GM13976 (cell line): ENCODE measurements at regions not wholly inside any gene's neighbourhood (a gene's known extent, or its start where the extent isn't known, plus 50 kb on each side); places are given as distances from the start of the nearest gene placed in this dataset.
A peak's percentile ranks its signal among the peaks of the same experiment; 100 is the strongest.
"Not testable (repeated sequence)": the region's sequence is repeated elsewhere in the genome, so short reads cannot be mapped to it uniquely, and the experiment has no call there.

Experiments
- DNase-seq: peaks from one replicate; pipeline ENCODE4 v3.0.0; 2012; ENCODE audit warnings: low spot score
- CTCF ChIP-seq: IDR thresholded peaks from 2 replicates; pipeline ENCODE4 v1.5.1; 2012; ENCODE audit warnings: borderline replicate concordance, mild to moderate bottlenecking; ENCODE audit not compliant: insufficient read depth; ENCODE audit errors: extremely low read depth, missing control alignments, control extremely low read depth
- in situ Hi-C: fragments of 300-500 bp; cut with MboI; formaldehyde crosslinking; loops from one replicate; pipeline ENCODE4 v1.12.0; 2022; ENCODE audit warnings: low sequenced_read_pairs, mixed read lengths, inconsistent platforms; ENCODE audit not compliant: unreplicated experiment

GRCh38 chrX:35351795-35352483 lies 409.3 kb downstream of the FAM47B start:
- no peak for DNase-seq
- no peak for TF ChIP-seq CTCF
- in situ Hi-C loops = no loop called here

- in situ Hi-C loops = no loop called here
- no peak for TF ChIP-seq CTCF
- DNase-seq = no peak
These were observed 415.1 kb downstream of the FAM47B start for GRCh38 chrX:35357656-35358055.

- DNase-seq = no peak
- in situ Hi-C loops = no loop called here
- no peak for TF ChIP-seq CTCF
These were observed 420.3 kb downstream of the FAM47B start for GRCh38 chrX:35362866-35363265.

GRCh38 chrX:35374116-35374515 lies 424.0 kb upstream of the MAGEB16 start:
- no peak for DNase-seq
- in situ Hi-C loops = no loop called here
- no peak for TF ChIP-seq CTCF

- DNase-seq = peak; percentile 11
- in situ Hi-C loops = no loop called here
- TF ChIP-seq CTCF = peak; percentile 38
These were observed 417.1 kb upstream of the MAGEB16 start for GRCh38 chrX:35380808-35381700.

- in situ Hi-C loops, DNase-seq: not testable (repeated sequence)
These were observed 416.4 kb upstream of the MAGEB16 start for GRCh38 chrX:35381709-35382108.

GRCh38 chrX:35382966-35383365 lies 415.2 kb upstream of the MAGEB16 start:
- no peak for TF ChIP-seq CTCF
- DNase-seq = no peak
- in situ Hi-C loops = no loop called here
